BE2C (cell line): ENCODE measurements at regions not wholly inside any gene's neighbourhood (a gene's known extent, or its start where the extent isn't known, plus 50 kb on each side); places are given as distances from the start of the nearest gene placed in this dataset.

Experiments
- DNase-seq: peaks from one replicate; pipeline ENCODE4 v3.0.0-alpha.2; 2020
- H3K27me3 ChIP-seq: fragments of 250-450 bp; sonication (Bioruptor Pico); 2 replicates; pipeline ENCODE4 v1.5.1; 2020; ENCODE audit warnings: mild to moderate bottlenecking
- H3K36me3 ChIP-seq: fragments of 250-450 bp; sonication (Bioruptor Pico); 2 replicates; pipeline ENCODE4 v1.5.1; 2020; ENCODE audit warnings: mild to moderate bottlenecking
- H3K4me1 ChIP-seq: fragments of 250-450 bp; sonication (Bioruptor Pico); 2 replicates; pipeline ENCODE4 v1.5.1; 2020
- H3K4me3 ChIP-seq: 2 replicates; pipeline ENCODE4 v1.5.1; 2011; ENCODE audit warnings: low read depth, low read length
- H3K9me3 ChIP-seq: fragments of 250-450 bp; sonication (Bioruptor Pico); 2 replicates; pipeline ENCODE4 v1.5.1; 2020
- TF ChIP-seq, protein P1 (sequence below): IDR thresholded peaks from 2 replicates; pipeline ENCODE4 v1.5.1; 2012; ENCODE audit warnings: mild to moderate bottlenecking, low read depth, low read length

DNA sequence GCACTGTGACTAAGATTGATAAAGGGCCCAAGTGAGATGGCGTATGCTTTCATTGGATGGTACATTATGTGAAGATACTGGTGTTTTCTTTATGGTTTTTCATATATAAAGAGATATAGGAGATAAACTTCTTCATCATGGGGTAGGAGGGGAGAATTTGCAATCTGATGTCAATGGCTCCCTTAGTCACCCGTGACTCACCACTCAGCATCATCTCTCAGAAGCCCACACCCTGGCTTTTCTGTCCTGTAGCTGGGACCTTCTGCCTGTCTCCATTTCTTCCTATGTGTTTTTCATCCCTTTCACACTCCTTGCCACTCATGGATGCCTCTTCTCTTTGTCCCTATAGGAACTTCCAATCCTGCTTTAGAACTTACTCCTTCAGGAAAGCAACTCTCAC is 114.3 kb upstream of the SEMA6D start:
- DNase-seq = no peak
- H3K36me3 ChIP-seq = no peaks in the 10 kb centered on the region
- no peaks in the 10 kb centered on the region for H3K9me3 ChIP-seq
- peaks cover 9% of the 10 kb centered on the region; the same call in 1 of the 2 replicates for H3K4me1 ChIP-seq
- H3K27me3 ChIP-seq = peaks cover 2% of the 10 kb centered on the region; the same call in 1 of the 2 replicates
- H3K4me3 ChIP-seq = no peak overlapping the region
- TF ChIP-seq, protein P1, sequence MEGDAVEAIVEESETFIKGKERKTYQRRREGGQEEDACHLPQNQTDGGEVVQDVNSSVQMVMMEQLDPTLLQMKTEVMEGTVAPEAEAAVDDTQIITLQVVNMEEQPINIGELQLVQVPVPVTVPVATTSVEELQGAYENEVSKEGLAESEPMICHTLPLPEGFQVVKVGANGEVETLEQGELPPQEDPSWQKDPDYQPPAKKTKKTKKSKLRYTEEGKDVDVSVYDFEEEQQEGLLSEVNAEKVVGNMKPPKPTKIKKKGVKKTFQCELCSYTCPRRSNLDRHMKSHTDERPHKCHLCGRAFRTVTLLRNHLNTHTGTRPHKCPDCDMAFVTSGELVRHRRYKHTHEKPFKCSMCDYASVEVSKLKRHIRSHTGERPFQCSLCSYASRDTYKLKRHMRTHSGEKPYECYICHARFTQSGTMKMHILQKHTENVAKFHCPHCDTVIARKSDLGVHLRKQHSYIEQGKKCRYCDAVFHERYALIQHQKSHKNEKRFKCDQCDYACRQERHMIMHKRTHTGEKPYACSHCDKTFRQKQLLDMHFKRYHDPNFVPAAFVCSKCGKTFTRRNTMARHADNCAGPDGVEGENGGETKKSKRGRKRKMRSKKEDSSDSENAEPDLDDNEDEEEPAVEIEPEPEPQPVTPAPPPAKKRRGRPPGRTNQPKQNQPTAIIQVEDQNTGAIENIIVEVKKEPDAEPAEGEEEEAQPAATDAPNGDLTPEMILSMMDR = no peak

DNA sequence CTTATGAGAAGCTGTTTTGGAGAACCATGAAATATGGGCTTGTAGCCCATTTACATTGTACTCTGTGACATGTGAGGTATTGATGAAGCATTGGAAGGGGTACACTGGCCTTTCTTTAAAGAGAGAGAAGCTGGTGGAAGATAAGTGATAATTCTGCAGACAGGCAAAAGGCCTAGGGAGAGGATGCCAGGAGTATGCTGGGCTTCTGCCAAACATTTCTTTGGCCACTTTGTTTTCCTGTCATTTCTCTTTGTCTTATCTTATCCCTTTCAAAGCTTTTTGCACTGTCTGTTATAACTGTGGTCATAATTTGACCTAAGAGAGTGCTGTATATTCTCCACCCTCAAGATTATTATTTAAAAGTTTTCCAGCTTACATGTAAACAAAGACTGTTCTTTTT is 109.6 kb upstream of the SEMA6D start:
- Histone ChIP-seq H3K9me3 (no peaks in the 10 kb centered on the region), H3K36me3 (no peaks in the 10 kb centered on the region), H3K4me1 (peaks cover 23% of the 10 kb centered on the region), H3K4me3 (no peak overlapping the region), H3K27me3 (no peaks in the 10 kb centered on the region)
- peak; percentile 43 for DNase-seq
- TF ChIP-seq, protein P1 = no peak

DNA sequence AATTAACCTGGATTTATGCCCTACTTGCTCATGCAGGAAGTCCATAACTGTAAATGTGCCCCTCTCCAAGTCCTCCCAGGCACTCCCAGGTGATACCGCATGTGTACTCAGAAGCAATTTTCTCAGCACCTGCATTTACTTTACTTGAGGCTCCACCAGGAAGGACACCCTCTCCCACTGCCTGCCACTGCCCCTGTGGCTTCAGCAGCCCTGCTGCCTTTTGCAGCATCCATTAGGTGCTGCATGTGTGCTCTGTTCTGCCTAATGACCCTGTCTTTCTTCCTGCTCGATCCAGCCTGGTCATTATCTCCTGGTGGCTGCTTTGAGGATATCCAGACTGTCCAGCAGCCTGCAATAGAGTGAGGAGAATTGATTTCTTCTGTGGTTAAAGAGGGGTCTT is 107.6 kb upstream of the SEMA6D start:
- Histone ChIP-seq H3K36me3 (no peaks in the 10 kb centered on the region), H3K4me1 (peaks cover 23% of the 10 kb centered on the region), H3K27me3 (no peaks in the 10 kb centered on the region), H3K9me3 (no peaks in the 10 kb centered on the region), H3K4me3 (no peak overlapping the region)
- TF ChIP-seq, protein P1 = no peak
- peak; percentile 51 for DNase-seq

DNA sequence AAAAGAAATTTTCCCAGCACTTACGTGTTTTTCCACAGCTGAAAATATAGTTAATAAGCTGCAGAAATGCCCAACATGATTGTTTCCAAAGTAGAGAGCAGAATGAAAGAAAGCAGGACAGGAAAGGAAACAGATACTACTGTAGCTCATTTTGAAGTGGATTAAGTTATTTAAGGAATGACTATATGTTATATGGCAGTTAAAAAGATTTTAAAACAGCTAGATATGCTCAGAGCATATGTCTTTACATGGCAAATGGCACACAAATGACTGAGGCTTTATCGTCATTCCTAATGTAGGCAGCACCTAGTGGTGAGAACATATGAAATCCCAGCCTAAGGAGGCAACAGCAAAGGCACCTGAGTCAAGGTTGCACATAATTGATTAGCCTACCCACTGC is 106.6 kb upstream of the SEMA6D start:
- Histone ChIP-seq H3K4me3 (no peak overlapping the region), H3K27me3 (no peaks in the 10 kb centered on the region), H3K36me3 (no peaks in the 10 kb centered on the region), H3K4me1 (peaks cover 23% of the 10 kb centered on the region), H3K9me3 (no peaks in the 10 kb centered on the region)
- TF ChIP-seq, protein P1 = peak; percentile 33
- DNase-seq = no peak

DNA sequence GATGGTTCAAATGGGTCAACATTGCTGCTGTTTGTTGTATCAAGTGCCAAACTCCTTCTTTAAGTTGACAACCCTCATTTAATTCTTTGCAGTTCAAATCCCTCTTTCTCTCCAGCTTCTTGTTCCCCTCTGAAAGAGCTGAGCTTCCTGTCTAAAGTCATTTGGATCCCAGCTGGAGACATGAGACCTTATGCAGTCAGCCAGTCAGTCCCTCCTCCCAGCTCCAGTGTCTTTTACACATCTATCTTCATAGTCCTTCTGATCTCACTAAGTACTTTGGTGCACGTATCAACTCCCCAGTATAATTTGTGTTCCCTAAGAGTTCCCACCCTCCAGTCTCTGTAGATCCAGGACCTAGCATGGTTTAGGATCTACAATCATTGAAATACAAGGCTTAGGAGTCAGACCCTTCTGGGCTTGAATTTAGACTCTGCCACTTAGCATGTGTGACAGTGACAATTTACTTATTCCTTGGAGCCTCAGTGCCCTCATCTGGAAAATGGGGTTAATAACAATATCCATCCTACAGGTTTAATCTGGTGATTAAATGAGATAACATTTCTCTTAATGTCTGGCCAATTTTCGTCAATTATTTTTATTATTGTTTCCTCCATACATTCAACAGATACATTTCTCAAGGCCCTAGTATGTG is 102.8 kb upstream of the SEMA6D start:
- no peaks in the 10 kb centered on the region for H3K36me3 ChIP-seq
- TF ChIP-seq, protein P1 = no peak
- H3K4me3 ChIP-seq = no peak overlapping the region
- no peaks in the 10 kb centered on the region for H3K9me3 ChIP-seq
- peaks cover 10% of the 10 kb centered on the region for H3K4me1 ChIP-seq
- DNase-seq = no peak
- H3K27me3 ChIP-seq = no peaks in the 10 kb centered on the region

DNA sequence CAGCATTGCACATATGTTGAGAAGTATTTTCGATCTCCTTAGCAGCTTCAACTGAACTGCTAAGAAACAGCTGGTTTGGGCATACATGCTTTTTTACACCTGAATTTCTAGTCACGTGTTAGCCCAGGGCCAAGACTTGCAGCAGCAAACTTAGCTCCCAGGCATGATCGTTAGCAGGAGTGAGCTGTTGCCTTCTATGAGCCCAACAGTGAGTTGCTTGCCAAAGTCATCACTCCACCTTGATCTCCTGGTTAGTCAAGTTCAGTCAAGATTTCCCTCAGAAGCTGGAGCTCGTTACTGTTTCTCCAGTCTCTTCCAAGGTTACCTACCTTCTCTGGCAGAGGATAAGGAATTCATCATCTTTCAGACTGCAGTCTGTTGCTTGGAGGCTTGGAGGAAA is 100.4 kb upstream of the SEMA6D start:
- DNase-seq = no peak
- no peaks in the 10 kb centered on the region for H3K27me3 ChIP-seq
- no peak overlapping the region for H3K4me3 ChIP-seq
- TF ChIP-seq, protein P1 = no peak
- no peaks in the 10 kb centered on the region for H3K36me3 ChIP-seq
- no peaks in the 10 kb centered on the region for H3K9me3 ChIP-seq
- no peaks in the 10 kb centered on the region for H3K4me1 ChIP-seq
